ENCODE measurements at regions not wholly inside any gene's neighbourhood (a gene's known extent, or its start where the extent isn't known, plus 50 kb on each side); places are given as distances from the start of the nearest gene placed in this dataset.

DNA sequence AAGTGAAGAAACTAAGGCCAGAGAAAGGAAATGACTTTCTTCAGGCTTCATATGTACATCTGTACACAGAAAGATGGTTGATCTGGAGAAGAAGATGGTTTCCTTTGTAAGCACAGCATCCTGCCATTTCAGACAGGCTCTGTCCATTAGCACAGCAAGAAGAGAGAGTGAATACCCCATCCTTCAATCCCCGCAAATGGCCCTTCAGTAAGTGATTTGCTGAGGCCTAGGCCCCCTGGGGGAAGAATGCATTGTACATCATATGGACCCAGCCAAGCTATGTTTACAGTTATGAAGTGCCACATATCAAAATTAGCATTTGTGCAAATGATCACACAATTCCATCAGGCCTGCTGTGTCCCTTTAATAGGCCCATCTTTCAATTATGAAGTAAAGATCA lies 657.4 kb downstream of the BRINP1 start:
- H3K4me2 ChIP-seq (ENCODE audit: control insufficient read depth, insufficient read depth), result no peak overlapping the region
- RAD21 ChIA-PET (ENCODE audit: unreplicated experiment), result no interaction called here
- POLR2A ChIA-PET, result no interaction called here
- H2AFZ ChIP-seq (ENCODE audit: control insufficient read depth, low read depth, low read length), result no peak overlapping the region
- FAIRE-seq (no peak), DNase-seq (ENCODE audit: low read depth, low spot score) (no peak), ATAC-seq (no peak)
- no peaks in the 10 kb centered on the region for H3K4me1 ChIP-seq (ENCODE audit: control insufficient read depth, insufficient read depth, low read length)
- no TSS peak for BruUV-seq (replicated peaks)
- no peaks in the 10 kb centered on the region for H4K20me1 ChIP-seq (ENCODE audit: control insufficient read depth, insufficient read depth)
- H3K9me3 ChIP-seq (replicated peaks; ENCODE audit: control insufficient read depth, insufficient read depth, low read length), result no peaks in the 10 kb centered on the region
- SMC1A ChIA-PET (ENCODE audit: uncharacterized antibody, unreplicated experiment), result no interaction called here
- no peak for TF ChIP-seq CEBPB (IDR thresholded peaks at IDR 0.05; ENCODE audit: borderline replicate concordance in 1 of 2, low read depth in 2 of 2, low read length in 2 of 2)
- TF ChIP-seq STAT1 (conservative IDR thresholded peaks at IDR 0.05), result no peak
- no peak for TF ChIP-seq RAD21 (IDR thresholded peaks at IDR 0.05; ENCODE audit: insufficient read depth, low read depth, low read length)
- no peak for TF ChIP-seq BCL3 (IDR thresholded peaks at IDR 0.05; ENCODE audit: borderline replicate concordance, insufficient read depth, low read depth, low read length, poor library complexity, severe bottlenecking)
- TF ChIP-seq NFYA (IDR thresholded peaks at IDR 0.05; ENCODE audit: borderline replicate concordance, low read depth, low read length), result no peak
- TF ChIP-seq, protein P1, sequence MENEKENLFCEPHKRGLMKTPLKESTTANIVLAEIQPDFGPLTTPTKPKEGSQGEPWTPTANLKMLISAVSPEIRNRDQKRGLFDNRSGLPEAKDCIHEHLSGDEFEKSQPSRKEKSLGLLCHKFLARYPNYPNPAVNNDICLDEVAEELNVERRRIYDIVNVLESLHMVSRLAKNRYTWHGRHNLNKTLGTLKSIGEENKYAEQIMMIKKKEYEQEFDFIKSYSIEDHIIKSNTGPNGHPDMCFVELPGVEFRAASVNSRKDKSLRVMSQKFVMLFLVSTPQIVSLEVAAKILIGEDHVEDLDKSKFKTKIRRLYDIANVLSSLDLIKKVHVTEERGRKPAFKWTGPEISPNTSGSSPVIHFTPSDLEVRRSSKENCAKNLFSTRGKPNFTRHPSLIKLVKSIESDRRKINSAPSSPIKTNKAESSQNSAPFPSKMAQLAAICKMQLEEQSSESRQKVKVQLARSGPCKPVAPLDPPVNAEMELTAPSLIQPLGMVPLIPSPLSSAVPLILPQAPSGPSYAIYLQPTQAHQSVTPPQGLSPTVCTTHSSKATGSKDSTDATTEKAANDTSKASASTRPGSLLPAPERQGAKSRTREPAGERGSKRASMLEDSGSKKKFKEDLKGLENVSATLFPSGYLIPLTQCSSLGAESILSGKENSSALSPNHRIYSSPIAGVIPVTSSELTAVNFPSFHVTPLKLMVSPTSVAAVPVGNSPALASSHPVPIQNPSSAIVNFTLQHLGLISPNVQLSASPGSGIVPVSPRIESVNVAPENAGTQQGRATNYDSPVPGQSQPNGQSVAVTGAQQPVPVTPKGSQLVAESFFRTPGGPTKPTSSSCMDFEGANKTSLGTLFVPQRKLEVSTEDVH (IDR thresholded peaks at IDR 0.05; ENCODE audit: low read depth, partially characterized antibody), result no peak
- no peak for TF ChIP-seq MYB (IDR thresholded peaks at IDR 0.05; ENCODE audit: borderline replicate concordance, low read depth, low read length)
- TF ChIP-seq ZZZ3 (IDR thresholded peaks at IDR 0.05; ENCODE audit: control insufficient read depth, insufficient read length, low read depth), result no peak
- TF ChIP-seq WRNIP1 (IDR thresholded peaks at IDR 0.05; ENCODE audit: borderline replicate concordance, low read depth, low read length), result no peak
- TF ChIP-seq ZNF217 (IDR thresholded peaks at IDR 0.05), result no peak
- TF ChIP-seq RBBP5 (conservative IDR thresholded peaks at IDR 0.05), result no peak
- no peak for TF ChIP-seq ZNF24 (IDR thresholded peaks at IDR 0.05)
- no peak for TF ChIP-seq FOXM1 (IDR thresholded peaks at IDR 0.05; ENCODE audit: low read depth, low read length)
- TF ChIP-seq KDM1A (IDR thresholded peaks at IDR 0.05; ENCODE audit: borderline replicate concordance), result no peak
- no peak for TF ChIP-seq IRF4 (IDR thresholded peaks at IDR 0.05; ENCODE audit: low read depth, low read length)
- TF ChIP-seq ZBTB4 (CRISPR knock-in tag; IDR thresholded peaks at IDR 0.05), result no peak
- no peak for TF ChIP-seq MTA2 (IDR thresholded peaks at IDR 0.05; ENCODE audit: low read depth)
- 45% methylated on average over 1 of the region's 1 CpG for WGBS (ENCODE audit: insufficient coverage, insufficient replicate concordance, low lambda C conversion rate, missing lambda C conversion rate)
- no peaks in the 10 kb centered on the region for H3K27me3 ChIP-seq (replicated peaks in 1 of 2; ENCODE audit: control insufficient read depth in 2 of 2, insufficient read depth in 2 of 2, low read length in 1 of 2)
- CTCF ChIA-PET, result no interaction called here
- no peak overlapping the region for H3K9ac ChIP-seq (ENCODE audit: control insufficient read depth, insufficient read depth, low read length)
- H3K36me3 ChIP-seq (ENCODE audit: control insufficient read depth in 2 of 2, insufficient read depth in 2 of 2, low read length in 1 of 2), result no peaks in the 10 kb centered on the region
- intact Hi-C loops (cut with micrococcal nuclease; ENCODE audit: unreplicated experiment), result no loop called here
- no peak overlapping the region for H3K4me3 ChIP-seq
- H3K79me2 ChIP-seq (ENCODE audit: control insufficient read depth, insufficient read depth, low read length), result no peaks in the 10 kb centered on the region
- in situ Hi-C loops (cut with MboI), result no loop called here
- H3K27ac ChIP-seq (ENCODE audit: control insufficient read depth, insufficient read depth), result no peak overlapping the region

Measured in GM12878 (cell line).